NCI-H1105 (cell line): ENCODE measurements at regions not wholly inside any gene's neighbourhood (a gene's known extent, or its start where the extent isn't known, plus 50 kb on each side); places are given as distances from the start of the nearest gene placed in this dataset.

Experiments used
- DNase-seq: peaks from one replicate; lab custom pipeline; 2025; lab: John Stamatoyannopoulos, UW

- DNase-seq = no peak
Observed at GRCh38 chrX:155682834-155683233, 70.1 kb upstream of the TMLHE start.

DNA sequence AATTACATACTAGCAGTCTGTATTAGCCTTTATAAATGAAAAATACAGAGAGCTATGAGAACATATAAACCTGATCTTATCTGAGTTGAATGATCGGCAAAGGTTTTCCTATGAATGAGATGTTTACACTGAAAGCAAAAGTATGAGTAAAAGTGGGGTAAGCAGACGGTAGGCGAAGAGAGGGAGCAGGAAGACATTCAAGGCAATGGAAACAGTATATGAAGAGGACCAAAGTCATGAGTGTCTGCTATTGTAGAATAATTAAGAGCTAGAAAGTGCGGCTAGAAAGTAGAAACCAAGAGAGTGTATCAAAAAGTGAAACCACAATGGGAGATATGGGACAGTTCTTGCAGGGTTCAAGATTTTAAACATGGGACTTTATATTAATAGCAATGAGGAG is 67.0 kb upstream of the TMLHE start:
- DNase-seq = no peak

DNA sequence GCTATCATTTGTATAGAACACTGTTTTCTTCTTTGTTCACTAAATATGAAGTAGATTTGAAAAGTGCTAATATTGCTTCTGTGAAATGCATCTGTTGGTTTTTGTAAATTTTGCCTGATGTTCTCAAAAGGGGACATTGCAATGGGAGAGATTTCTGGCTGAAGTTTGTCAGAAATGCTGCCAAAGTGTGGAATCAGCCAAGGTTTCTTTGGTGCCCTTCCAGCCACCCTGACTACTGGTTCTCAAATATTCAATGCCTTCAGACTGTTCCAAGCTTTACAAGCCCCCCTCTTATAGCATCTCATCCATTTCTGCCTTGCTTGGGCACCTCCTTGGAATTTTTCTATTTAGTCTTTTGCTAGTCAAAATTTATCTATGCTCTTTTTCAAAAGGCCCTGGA is 60.6 kb upstream of the TMLHE start:
- no peak for DNase-seq

GRCh38 chrX:155666741-155667140 is 54.0 kb upstream of the TMLHE start:
- no peak for DNase-seq
